CD14-positive monocyte (primary cell): ENCODE measurements at regions not wholly inside any gene's neighbourhood (a gene's known extent, or its start where the extent isn't known, plus 50 kb on each side); places are given as distances from the start of the nearest gene placed in this dataset.
A peak's percentile ranks its signal among the peaks of the same experiment; 100 is the strongest.

Experiments
- DNase-seq, 3 donors: peaks; one replicate each; pipeline ENCODE4 v3.0.0-alpha.2; 2011 to 2022
- H2AFZ ChIP-seq: 2 replicates; pipeline ENCODE4 v1.6.0; 2012; ENCODE audit warnings: mild to moderate bottlenecking, low read depth, low read length, inconsistent platforms; ENCODE audit not compliant: insufficient read depth, poor library complexity, severe bottlenecking
- H3K27ac ChIP-seq, 2 donors: 1 replicate in 1 of 2; 2 replicates in 1 of 2; pipeline ENCODE4 v1.5.1; 2012 to 2013; ENCODE audit warnings: low read length in 2 of 2, control low read depth in 1 of 2, inconsistent platforms in 1 of 2, low read depth in 1 of 2, mild to moderate bottlenecking in 1 of 2
- H3K27me3 ChIP-seq, 2 donors: one replicate each; pipeline versions ENCODE4 v1.6.0 to v1.6.1; 2011 to 2013; ENCODE audit warnings: low read length in 2 of 2; ENCODE audit not compliant: control insufficient read depth in 2 of 2, insufficient read depth in 2 of 2
- H3K36me3 ChIP-seq, 2 donors: replicated peaks in 1 of 2; 1 replicate in 1 of 2; 2 replicates in 1 of 2; pipeline versions ENCODE4 v1.5.1 to v1.6.1; 2012 to 2013; ENCODE audit warnings: low read length in 2 of 2, control low read depth in 1 of 2, inconsistent platforms in 1 of 2, mild to moderate bottlenecking in 1 of 2; ENCODE audit not compliant: insufficient read depth in 2 of 2, control insufficient read depth in 1 of 2
- H3K4me1 ChIP-seq, 2 donors: 1 replicate in 1 of 2; 2 replicates in 1 of 2; pipeline versions ENCODE4 v1.5.1 to v1.6.1; 2012 to 2013; ENCODE audit warnings: low read length in 2 of 2, control low read depth in 1 of 2, inconsistent platforms in 1 of 2, mild to moderate bottlenecking in 1 of 2, moderate library complexity in 1 of 2; ENCODE audit not compliant: insufficient read depth in 2 of 2, control insufficient read depth in 1 of 2
- H3K4me2 ChIP-seq: replicated peaks from 2 replicates; pipeline ENCODE3; 2012; ENCODE audit warnings: low read length, moderate library complexity, mild to moderate bottlenecking; ENCODE audit not compliant: poor library complexity, severe bottlenecking; ENCODE audit errors: extremely low read depth
- H3K4me3 ChIP-seq, 3 experiments: fragments of 200-600 bp in 1 of 3; sonication (generic) in 1 of 3; replicated peaks in 1 of 3; 1 replicate in 2 of 3; 2 replicates in 1 of 3; pipeline ENCODE4 v1.5.1; 2011 to 2013; ENCODE audit warnings: low read length in 3 of 3, mild to moderate bottlenecking in 3 of 3, control low read depth in 2 of 3, low read depth in 2 of 3, inconsistent platforms in 1 of 3, moderate library complexity in 1 of 3
- H3K79me2 ChIP-seq: 2 replicates; pipeline ENCODE4 v1.6.0; 2012; ENCODE audit warnings: mild to moderate bottlenecking, control low read depth, inconsistent platforms, low read length, moderate library complexity; ENCODE audit not compliant: insufficient read depth
- H3K9ac ChIP-seq: 2 replicates; pipeline ENCODE4 v1.6.0; 2017; ENCODE audit warnings: low read length, mild to moderate bottlenecking; ENCODE audit not compliant: insufficient read depth, poor library complexity, severe bottlenecking
- H3K9me3 ChIP-seq, 2 donors: replicated peaks in 1 of 2; 1 replicate in 1 of 2; 2 replicates in 1 of 2; pipeline versions ENCODE4 v1.5.1 to v1.6.1; 2012 to 2013; ENCODE audit warnings: low read length in 2 of 2, control low read depth in 1 of 2; ENCODE audit not compliant: control insufficient read depth in 1 of 2, insufficient read depth in 1 of 2
- H4K20me1 ChIP-seq: 2 replicates; pipeline ENCODE4 v1.6.0; 2012; ENCODE audit warnings: mild to moderate bottlenecking, low read length, control low read depth, moderate library complexity; ENCODE audit not compliant: insufficient read depth
- H3K27ac Mint-ChIP-seq, 7 donors: one replicate each; pipeline ENCODE4 v1.8.0; 2020; ENCODE audit warnings: mild to moderate bottlenecking in 7 of 7, mixed read lengths in 7 of 7, moderate library complexity in 6 of 7, inconsistent platforms in 2 of 7
- H3K27me3 Mint-ChIP-seq, 3 donors: one replicate each; pipeline ENCODE4 v1.8.0; 2021 to 2022; ENCODE audit warnings: low read depth in 3 of 3, mild to moderate bottlenecking in 3 of 3, mixed read lengths in 3 of 3, moderate library complexity in 3 of 3, inconsistent platforms in 1 of 3
- H3K36me3 Mint-ChIP-seq, 2 donors: one replicate each; pipeline ENCODE4 v1.8.0; 2020; ENCODE audit warnings: mixed read lengths in 2 of 2, inconsistent platforms in 1 of 2, mild to moderate bottlenecking in 1 of 2
- H3K4me1 Mint-ChIP-seq: one replicate; pipeline ENCODE4 v1.8.0; 2020; ENCODE audit warnings: mild to moderate bottlenecking, mixed read lengths
- H3K4me3 Mint-ChIP-seq, 2 donors: one replicate each; pipeline ENCODE4 v1.8.0; 2020; ENCODE audit warnings: mild to moderate bottlenecking in 2 of 2, mixed read lengths in 2 of 2, moderate library complexity in 1 of 2
- H3K9me3 Mint-ChIP-seq, 7 donors: one replicate each; pipeline ENCODE4 v1.8.0; 2020 to 2022; ENCODE audit warnings: mixed read lengths in 7 of 7, mild to moderate bottlenecking in 6 of 7, moderate library complexity in 6 of 7, inconsistent platforms in 2 of 7
- WGBS: methylation state at CpG from one replicate; pipeline ENCODE4 v1.1.5; 2013; ENCODE audit warnings: missing lambda C conversion rate; ENCODE audit not compliant: insufficient coverage; 5-methylcytosine and 5-hydroxymethylcytosine counted together
- intact Hi-C, 2 donors: fragments of 100-400 bp; cut with micrococcal nuclease; formaldehyde crosslinking; loops; one replicate each; pipeline versions ENCODE4 v1.15.0 to v1.15.1; 2023
- TF ChIP-seq, protein P1 (sequence below): fragments of 200-600 bp; IDR thresholded peaks from one replicate; pipeline ENCODE4 v1.8.0; 2022; ENCODE audit warnings: antibody characterized with exemption, mild to moderate bottlenecking

DNA sequence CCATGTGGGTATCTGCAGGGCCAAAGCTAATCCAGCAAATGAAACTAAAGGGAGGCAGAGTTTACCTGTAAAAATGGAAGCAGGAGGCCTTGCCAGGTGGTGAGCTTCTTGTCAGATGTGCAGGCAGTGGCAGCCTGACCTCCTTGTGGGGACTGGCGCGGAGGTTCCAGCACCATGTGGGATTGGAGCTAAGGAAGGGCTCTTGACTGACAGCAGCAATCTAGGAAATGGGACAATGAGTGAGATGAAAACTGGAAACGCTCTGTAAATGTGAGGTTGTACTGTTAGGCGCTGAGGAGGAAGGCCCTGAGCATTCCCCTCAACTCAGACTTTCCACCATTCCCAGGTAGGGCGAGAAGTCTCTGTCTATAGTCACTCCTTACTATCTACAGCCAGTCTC, 81.8 kb upstream of the ARMC2 start:
- Histone ChIP-seq H3K9me3 (no peaks in the 10 kb centered on the region), H3K79me2 (no peaks in the 10 kb centered on the region), H4K20me1 (no peaks in the 10 kb centered on the region), H3K27ac (no peak overlapping the region), H3K4me3 (no peak overlapping the region), H2AFZ (no peak overlapping the region), H3K27me3 (no peaks in the 10 kb centered on the region), H3K4me1 (peaks cover 7 to 11% of the 10 kb centered on the region in 2 donors), H3K9ac (no peak overlapping the region), H3K4me2 (no peak overlapping the region), H3K36me3 (no peaks in the 10 kb centered on the region)
- H3K27me3 Mint-ChIP-seq, result peaks cover 0 to 6% (median 2%) of the 10 kb centered on the region in 3 donors
- no peak for DNase-seq
- no peak overlapping the region for H3K4me3 Mint-ChIP-seq
- WGBS, result 96% methylated on average over 4 of the region's 5 CpGs
- peak overlapping the region in 1 of 7 donors; percentile 21 for H3K27ac Mint-ChIP-seq
- TF ChIP-seq, protein P1, sequence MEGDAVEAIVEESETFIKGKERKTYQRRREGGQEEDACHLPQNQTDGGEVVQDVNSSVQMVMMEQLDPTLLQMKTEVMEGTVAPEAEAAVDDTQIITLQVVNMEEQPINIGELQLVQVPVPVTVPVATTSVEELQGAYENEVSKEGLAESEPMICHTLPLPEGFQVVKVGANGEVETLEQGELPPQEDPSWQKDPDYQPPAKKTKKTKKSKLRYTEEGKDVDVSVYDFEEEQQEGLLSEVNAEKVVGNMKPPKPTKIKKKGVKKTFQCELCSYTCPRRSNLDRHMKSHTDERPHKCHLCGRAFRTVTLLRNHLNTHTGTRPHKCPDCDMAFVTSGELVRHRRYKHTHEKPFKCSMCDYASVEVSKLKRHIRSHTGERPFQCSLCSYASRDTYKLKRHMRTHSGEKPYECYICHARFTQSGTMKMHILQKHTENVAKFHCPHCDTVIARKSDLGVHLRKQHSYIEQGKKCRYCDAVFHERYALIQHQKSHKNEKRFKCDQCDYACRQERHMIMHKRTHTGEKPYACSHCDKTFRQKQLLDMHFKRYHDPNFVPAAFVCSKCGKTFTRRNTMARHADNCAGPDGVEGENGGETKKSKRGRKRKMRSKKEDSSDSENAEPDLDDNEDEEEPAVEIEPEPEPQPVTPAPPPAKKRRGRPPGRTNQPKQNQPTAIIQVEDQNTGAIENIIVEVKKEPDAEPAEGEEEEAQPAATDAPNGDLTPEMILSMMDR, result no peak
- intact Hi-C loops, result no loop called here
- no peaks in the 10 kb centered on the region for H3K9me3 Mint-ChIP-seq
- peaks cover 9% of the 10 kb centered on the region for H3K4me1 Mint-ChIP-seq
- H3K36me3 Mint-ChIP-seq, result no peaks in the 10 kb centered on the region

DNA sequence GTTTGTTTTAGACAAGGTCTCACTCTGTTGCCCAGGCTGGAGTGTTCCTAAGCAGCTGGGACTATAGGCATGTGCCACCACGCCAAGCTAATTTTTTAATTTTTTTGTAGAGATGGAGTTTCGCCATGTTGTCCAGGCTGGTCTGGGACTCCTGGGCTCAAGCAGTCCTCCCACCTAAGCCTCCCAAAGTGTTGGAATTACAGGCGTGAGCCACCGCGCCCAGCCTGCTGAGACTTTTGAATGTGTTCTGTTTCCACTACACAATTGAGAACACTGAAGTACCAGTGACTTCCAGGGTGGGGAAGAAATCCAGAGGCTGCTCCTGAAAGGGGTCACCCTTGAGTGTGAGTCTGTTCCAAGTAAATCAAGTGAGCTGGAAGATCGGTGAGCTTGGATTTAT, 81.3 kb upstream of the ARMC2 start:
- Mint-ChIP-seq H3K27me3 (peaks cover 0 to 6% (median 2%) of the 10 kb centered on the region in 3 donors), H3K4me3 (no peak overlapping the region), H3K4me1 (peaks cover 7% of the 10 kb centered on the region), H3K36me3 (no peaks in the 10 kb centered on the region), H3K27ac (peak overlapping the region in 1 of 7 donors; percentile 67), H3K9me3 (no peaks in the 10 kb centered on the region)
- Histone ChIP-seq H2AFZ (no peak overlapping the region), H3K4me1 (peaks cover 7 to 9% of the 10 kb centered on the region in 2 donors), H3K9me3 (no peaks in the 10 kb centered on the region), H3K27ac (no peak overlapping the region), H3K9ac (no peak overlapping the region), H4K20me1 (no peaks in the 10 kb centered on the region), H3K79me2 (no peaks in the 10 kb centered on the region), H3K27me3 (no peaks in the 10 kb centered on the region), H3K4me2 (no peak overlapping the region), H3K36me3 (no peaks in the 10 kb centered on the region), H3K4me3 (no peak overlapping the region)
- no peak for DNase-seq
- intact Hi-C loops, result no loop called here
- TF ChIP-seq, protein P1, result no peak
- whole genome bisulfite sequencing, result 100% methylated on average over 3 of the region's 6 CpGs
